K562 (cell line): ENCODE measurements at regions not wholly inside any gene's neighbourhood (a gene's known extent, or its start where the extent isn't known, plus 50 kb on each side); places are given as distances from the start of the nearest gene placed in this dataset.

Source experiments
- CBFA2T2 ChIP-seq: fragments of 450-650 bp; conservative IDR thresholded peaks from 2 replicates; pipeline ENCODE4 v1.6.1; 2017; ENCODE audit warnings: mild to moderate bottlenecking
- DIDO1 ChIP-seq: fragments of 450-650 bp; IDR thresholded peaks from 2 replicates; pipeline ENCODE4 v1.6.1; 2016; ENCODE audit warnings: low read depth, missing biosample characterization, missing genetic modification characterization
- E2F3 ChIP-seq: fragments of 250-450 bp; sonication (Bioruptor Pico); IDR thresholded peaks from 2 replicates; pipeline ENCODE4 v1.4.0; 2020; ENCODE audit warnings: mild to moderate bottlenecking
- FOS ChIP-seq: IDR thresholded peaks from 3 replicates; pipeline ENCODE4 v1.6.1; 2011; ENCODE audit not compliant: insufficient read length; ENCODE audit errors: extremely low read depth
- FOXA3 ChIP-seq, 2 experiments: fragments of 450-650 bp in 1 of 2; sonication (generic) in 1 of 2; formaldehyde crosslinking; IDR thresholded peaks in 1 of 2; conservative IDR thresholded peaks in 1 of 2; 2 replicates each; pipeline versions ENCODE4 v1.4.0 to v1.8.0; 2020 to 2022; ENCODE audit warnings: mild to moderate bottlenecking in 2 of 2, missing genetic modification reagents in 1 of 2
- FOXK1 ChIP-seq: sonication (generic); formaldehyde crosslinking; IDR thresholded peaks from 2 replicates; pipeline ENCODE4 v1.8.0; 2022; ENCODE audit warnings: missing genetic modification reagents, mild to moderate bottlenecking, borderline replicate concordance
- HDAC3 ChIP-seq: fragments of 450-650 bp; IDR thresholded peaks from 2 replicates; pipeline ENCODE4 v1.6.1; 2018; ENCODE audit warnings: borderline replicate concordance, mild to moderate bottlenecking, moderate library complexity; ENCODE audit not compliant: partially characterized antibody
- HIVEP1 ChIP-seq: fragments of 250-450 bp; sonication (Bioruptor Pico); IDR thresholded peaks from 2 replicates; pipeline ENCODE4 v1.4.0; 2020; ENCODE audit warnings: mild to moderate bottlenecking
- KAT8 ChIP-seq: fragments of 450-650 bp; IDR thresholded peaks from 2 replicates; pipeline ENCODE4 v1.6.1; 2016; ENCODE audit warnings: low read depth, mild to moderate bottlenecking
- KDM5B ChIP-seq: fragments of 200-600 bp; sonication (generic); IDR thresholded peaks from 2 replicates; pipeline ENCODE4 v1.6.1; 2012; ENCODE audit warnings: low read depth, mild to moderate bottlenecking, moderate library complexity, low read length, control low read depth, inconsistent platforms; ENCODE audit not compliant: insufficient replicate concordance
- L3MBTL2 ChIP-seq: fragments of 450-650 bp; IDR thresholded peaks from 2 replicates; pipeline ENCODE4 v1.6.1; 2016; ENCODE audit warnings: mild to moderate bottlenecking, moderate library complexity
- LCOR ChIP-seq: sonication (generic); formaldehyde crosslinking; IDR thresholded peaks from 2 replicates; pipeline ENCODE4 v1.8.0; 2022; ENCODE audit warnings: mild to moderate bottlenecking, missing genetic modification reagents
- MAX ChIP-seq: sonication (generic); formaldehyde crosslinking; IDR thresholded peaks from 2 replicates; pipeline ENCODE4 v1.9.0; 2022; ENCODE audit warnings: mild to moderate bottlenecking, missing genetic modification reagents
- MTA1 ChIP-seq: fragments of 450-650 bp; IDR thresholded peaks from 2 replicates; pipeline ENCODE4 v1.6.1; 2017; ENCODE audit warnings: borderline replicate concordance
- MYNN ChIP-seq, 2 experiments: sonication (generic); formaldehyde crosslinking in 1 of 2; IDR thresholded peaks; 2 replicates each; pipeline versions ENCODE4 v1.5.0 to v1.6.1; 2016 to 2020; ENCODE audit warnings: antibody characterized with exemption in 1 of 2, missing genetic modification reagents in 1 of 2
- NCOA2 ChIP-seq, 2 experiments: fragments of 450-650 bp; IDR thresholded peaks; 2 replicates each; pipeline ENCODE4 v1.6.1; 2018; ENCODE audit warnings: mild to moderate bottlenecking in 2 of 2, moderate library complexity in 1 of 2; ENCODE audit not compliant: partially characterized antibody in 2 of 2
- RAD51 ChIP-seq: fragments of 450-650 bp; IDR thresholded peaks from 2 replicates; pipeline ENCODE4 v1.7.1; 2016; ENCODE audit warnings: low read depth, mild to moderate bottlenecking, borderline replicate concordance
- RBFOX2 ChIP-seq: fragments of 200-400 bp; formaldehyde crosslinking; IDR thresholded peaks from 2 replicates; pipeline ENCODE4 v1.6.1; 2017; ENCODE audit warnings: low read depth, mild to moderate bottlenecking, low read length, moderate library complexity
- RFX7 ChIP-seq: fragments of 250-450 bp; sonication (Bioruptor Pico); IDR thresholded peaks from 2 replicates; pipeline ENCODE4 v1.5.1; 2021; ENCODE audit warnings: mild to moderate bottlenecking
- SETDB1 ChIP-seq: IDR thresholded peaks from one replicate; pipeline ENCODE4 v1.6.1; 2012; ENCODE audit warnings: low read length, control low read depth, inconsistent platforms
- SOX6 ChIP-seq: fragments of 450-650 bp; IDR thresholded peaks from 2 replicates; pipeline ENCODE4 v1.6.1; 2014; ENCODE audit warnings: mild to moderate bottlenecking
- TGIF2 ChIP-seq: sonication (generic); formaldehyde crosslinking; IDR thresholded peaks from 2 replicates; pipeline ENCODE4 v1.8.1; 2022; ENCODE audit warnings: mild to moderate bottlenecking, missing genetic modification reagents, moderate library complexity
- YY1 ChIP-seq, 3 experiments: IDR thresholded peaks; 2 replicates each; pipeline ENCODE4 v1.6.1; 2011; ENCODE audit warnings: low read length in 2 of 3, mild to moderate bottlenecking in 2 of 3, moderate library complexity in 2 of 3, borderline replicate concordance in 1 of 3, control low read depth in 1 of 3, low read depth in 1 of 3; ENCODE audit not compliant: insufficient read depth in 3 of 3, insufficient replicate concordance in 2 of 3, control insufficient read depth in 1 of 3, insufficient read length in 1 of 3; ENCODE audit errors: extremely low read depth in 1 of 3
- ZBTB17 ChIP-seq: fragments of 450-650 bp; formaldehyde crosslinking; IDR thresholded peaks from 2 replicates; pipeline ENCODE4 v1.4.0; 2020; ENCODE audit warnings: mild to moderate bottlenecking
- ZBTB34 ChIP-seq: fragments of 250-450 bp; sonication (Bioruptor Pico); IDR thresholded peaks from 2 replicates; pipeline ENCODE4 v1.8.0; 2021; ENCODE audit warnings: mild to moderate bottlenecking, moderate library complexity
- ZFP36 ChIP-seq: fragments of 150-350 bp; IDR thresholded peaks from 2 replicates; pipeline ENCODE4 v1.6.1; 2018; ENCODE audit warnings: low read length, low read depth; ENCODE audit not compliant: partially characterized antibody
- ZNF165 ChIP-seq: fragments of 250-450 bp; sonication (Bioruptor Pico); IDR thresholded peaks from 2 replicates; pipeline ENCODE4 v1.4.0; 2020; ENCODE audit warnings: borderline replicate concordance
- ZNF717 ChIP-seq: fragments of 250-450 bp; sonication (Bioruptor Pico); IDR thresholded peaks from 2 replicates; pipeline ENCODE4 v1.5.0; 2021
- ZSCAN32 ChIP-seq: fragments of 450-650 bp; formaldehyde crosslinking; IDR thresholded peaks from 2 replicates; pipeline ENCODE4 v1.4.0; 2020; ENCODE audit warnings: mild to moderate bottlenecking, moderate library complexity

GRCh38 chr4:10185518-10186227 is 69.1 kb upstream of the WDR1 start (continued):
- TF ChIP-seq FOS = no peak
- no peak for TF ChIP-seq ZNF717
- TF ChIP-seq SETDB1 = no peak
- TF ChIP-seq MAX (CRISPR knock-in tag) = no peak
- peak; percentile 97 for TF ChIP-seq MYNN (IDR thresholded peaks at IDR 0.05)
- no peak for TF ChIP-seq MYNN (CRISPR knock-in tag; IDR thresholded peaks at IDR 0.05)
- 0 out of 2 replicates have a peak, but pooled peaks have one; percentile 1 for TF ChIP-seq RFX7
- TF ChIP-seq TGIF2 (CRISPR knock-in tag) = no peak
- TF ChIP-seq DIDO1 (tag) = no peak
- no peak for TF ChIP-seq ZFP36
- TF ChIP-seq YY1 (IDR thresholded peaks at IDR 0.05; ENCODE audit: borderline replicate concordance in 1 of 3, control insufficient read depth in 1 of 3, extremely low read depth in 1 of 3, insufficient read depth in 3 of 3, insufficient read length in 1 of 3, insufficient replicate concordance in 2 of 3, low read depth in 1 of 3, low read length in 2 of 3) = peak in 2 of 3 experiments; percentile 27 to 56
- no peak for TF ChIP-seq CBFA2T2
- no peak for TF ChIP-seq KDM5B
- peak; percentile 77; the same call in 1 of the 2 replicates for TF ChIP-seq LCOR (CRISPR knock-in tag)
- peak in 1 of 2 experiments; percentile 38; a peak in 1 of 4 replicates for TF ChIP-seq FOXA3 (CRISPR knock-in tag; conservative IDR thresholded peaks at IDR 0.05 in 1 of 2, IDR thresholded peaks at IDR 0.05 in 1 of 2)
- TF ChIP-seq L3MBTL2 = peak; percentile 45; the same call in 1 of the 2 replicates
- TF ChIP-seq ZNF165 (CRISPR knock-in tag) = no peak
- TF ChIP-seq HIVEP1 (CRISPR knock-in tag) = 0 out of 2 replicates have a peak, but pooled peaks have one; percentile 36
- TF ChIP-seq NCOA2 (IDR thresholded peaks at IDR 0.05; ENCODE audit: partially characterized antibody in 2 of 2) = peak; percentile 60 to 64
- TF ChIP-seq E2F3 (CRISPR knock-in tag) = no peak
- no peak for TF ChIP-seq FOXK1
- TF ChIP-seq KAT8 = no peak
- no peak for TF ChIP-seq ZBTB17 (CRISPR knock-in tag)
- TF ChIP-seq RAD51 = 0 out of 2 replicates have a peak, but pooled peaks have one; percentile 20
- peak; percentile 78 for TF ChIP-seq SOX6
- no peak for TF ChIP-seq ZBTB34 (CRISPR knock-in tag)
- peak; percentile 45; the same call in 1 of the 2 replicates for TF ChIP-seq MTA1
- peak; percentile 83 for TF ChIP-seq HDAC3
- TF ChIP-seq ZSCAN32 (CRISPR knock-in tag) = no peak
- TF ChIP-seq RBFOX2 = no peak; the same call in 1 of the 2 replicates
